ENCODE measurements at regions not wholly inside any gene's neighbourhood (a gene's known extent, or its start where the extent isn't known, plus 50 kb on each side); places are given as distances from the start of the nearest gene placed in this dataset.
"Not testable (repeated sequence)": the region's sequence is repeated elsewhere in the genome, so short reads cannot be mapped to it uniquely, and the experiment has no call there.

DNA sequence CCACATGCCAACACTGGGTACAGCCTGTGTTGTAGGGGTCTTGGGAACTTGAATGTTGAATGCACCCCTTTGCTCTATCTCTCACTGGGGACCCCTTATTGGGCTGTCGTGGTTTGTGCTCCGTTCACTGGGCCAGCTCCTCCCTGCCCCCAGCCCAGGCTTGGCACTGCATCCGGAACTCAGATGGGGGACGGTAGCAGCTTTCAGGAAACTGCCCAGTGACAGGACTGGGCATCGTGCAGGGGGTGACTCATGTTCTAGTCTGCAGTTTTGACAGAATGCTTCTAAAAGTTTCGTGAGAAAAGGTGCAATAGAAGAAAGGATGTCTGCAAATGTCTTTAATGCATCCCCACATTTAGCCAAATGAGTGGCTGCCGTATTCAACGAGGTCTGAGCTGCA, 162.0 kb downstream of the TRIM43 start:
- H3K4me1 ChIP-seq (ENCODE audit: control insufficient read depth in 5 of 5, insufficient read depth in 5 of 5, low read length in 5 of 5); H3K9me3 ChIP-seq (ENCODE audit: control insufficient read depth in 5 of 5, low read length in 5 of 5); H3K27ac ChIP-seq (ENCODE audit: low read depth, low read length); H3K36me3 ChIP-seq (ENCODE audit: control insufficient read depth in 5 of 5, insufficient read depth in 5 of 5, low read length in 5 of 5); H3K27me3 ChIP-seq (ENCODE audit: control insufficient read depth in 5 of 5, insufficient read depth in 4 of 5, low read length in 5 of 5); H3K9ac ChIP-seq (ENCODE audit: low read length in 5 of 5); H3K4me3 ChIP-seq (ENCODE audit: low read depth in 1 of 5, low read length in 5 of 5): not testable (repeated sequence)

DNA sequence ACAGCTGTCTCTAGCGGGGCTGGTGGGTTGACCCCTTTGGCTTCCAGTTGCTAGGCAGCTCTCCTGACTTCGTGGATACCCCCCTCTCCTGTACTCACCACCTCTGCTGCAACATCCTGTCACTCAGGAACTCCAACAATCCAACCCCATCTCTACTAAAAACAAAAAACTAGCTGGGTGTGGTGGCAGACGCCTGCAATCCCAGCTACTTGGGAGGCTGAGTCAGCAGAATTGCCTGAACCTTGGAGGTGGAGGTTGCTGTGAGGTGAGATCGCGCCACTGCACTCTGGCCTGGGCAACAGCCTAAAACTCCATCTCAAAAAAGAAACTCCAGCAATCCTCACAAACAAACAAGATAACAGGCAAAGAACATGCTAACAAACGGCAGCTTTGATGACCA, 162.4 kb downstream of the TRIM43 start:
- H3K27me3 ChIP-seq (ENCODE audit: control insufficient read depth in 5 of 5, insufficient read depth in 4 of 5, low read length in 5 of 5); H3K4me1 ChIP-seq (ENCODE audit: control insufficient read depth in 5 of 5, insufficient read depth in 5 of 5, low read length in 5 of 5); H3K4me3 ChIP-seq (ENCODE audit: low read depth in 1 of 5, low read length in 5 of 5); H3K9me3 ChIP-seq (ENCODE audit: control insufficient read depth in 5 of 5, low read length in 5 of 5); H3K27ac ChIP-seq (ENCODE audit: low read depth, low read length); H3K36me3 ChIP-seq (ENCODE audit: control insufficient read depth in 5 of 5, insufficient read depth in 5 of 5, low read length in 5 of 5); H3K9ac ChIP-seq (ENCODE audit: low read length in 5 of 5): not testable (repeated sequence)

DNA sequence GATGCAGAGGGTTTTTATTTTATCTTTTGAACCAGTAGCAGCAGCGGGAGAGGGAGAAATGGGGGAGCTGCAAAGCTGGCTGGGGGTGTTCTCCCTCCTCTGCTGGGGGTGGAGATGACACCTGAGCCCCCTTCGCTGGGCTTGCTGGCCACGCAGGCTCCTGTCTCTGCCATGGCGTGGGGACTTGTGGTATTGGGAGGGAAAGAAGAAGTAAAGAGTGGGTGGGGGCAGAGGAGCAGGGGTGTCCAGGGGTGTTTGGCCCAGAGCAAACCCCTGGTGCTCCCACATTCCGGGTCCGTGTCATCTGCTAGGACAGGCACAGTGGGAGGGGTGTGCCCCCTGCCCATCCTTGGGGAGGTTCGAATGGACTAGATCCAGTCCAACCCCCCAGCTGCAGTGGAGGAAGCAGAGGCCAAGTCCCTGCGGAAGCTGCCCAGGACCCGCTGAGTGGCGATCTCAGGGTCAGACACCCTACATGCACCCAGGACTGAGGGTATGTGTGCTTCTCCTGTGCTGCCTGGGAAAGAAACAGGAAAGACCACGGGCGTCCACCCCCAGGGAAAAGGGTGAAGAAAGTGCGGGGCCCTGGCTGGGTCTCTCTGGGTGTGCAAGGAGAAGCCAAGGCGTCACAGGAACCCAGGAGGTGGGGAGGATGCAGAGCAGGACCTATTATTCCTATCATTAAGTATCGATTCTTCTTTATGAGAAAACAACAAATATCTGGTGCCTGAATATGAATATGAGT, 163.2 kb downstream of the TRIM43 start:
- not testable (repeated sequence) for H3K36me3 ChIP-seq (ENCODE audit: control insufficient read depth in 5 of 5, insufficient read depth in 5 of 5, low read length in 5 of 5); H3K27me3 ChIP-seq (ENCODE audit: control insufficient read depth in 5 of 5, insufficient read depth in 4 of 5, low read length in 5 of 5); H3K4me1 ChIP-seq (ENCODE audit: control insufficient read depth in 5 of 5, insufficient read depth in 5 of 5, low read length in 5 of 5); H3K9ac ChIP-seq (ENCODE audit: low read length in 5 of 5); H3K27ac ChIP-seq (ENCODE audit: low read depth, low read length); H3K4me3 ChIP-seq (ENCODE audit: low read depth in 1 of 5, low read length in 5 of 5); H3K9me3 ChIP-seq (ENCODE audit: control insufficient read depth in 5 of 5, low read length in 5 of 5)

DNA sequence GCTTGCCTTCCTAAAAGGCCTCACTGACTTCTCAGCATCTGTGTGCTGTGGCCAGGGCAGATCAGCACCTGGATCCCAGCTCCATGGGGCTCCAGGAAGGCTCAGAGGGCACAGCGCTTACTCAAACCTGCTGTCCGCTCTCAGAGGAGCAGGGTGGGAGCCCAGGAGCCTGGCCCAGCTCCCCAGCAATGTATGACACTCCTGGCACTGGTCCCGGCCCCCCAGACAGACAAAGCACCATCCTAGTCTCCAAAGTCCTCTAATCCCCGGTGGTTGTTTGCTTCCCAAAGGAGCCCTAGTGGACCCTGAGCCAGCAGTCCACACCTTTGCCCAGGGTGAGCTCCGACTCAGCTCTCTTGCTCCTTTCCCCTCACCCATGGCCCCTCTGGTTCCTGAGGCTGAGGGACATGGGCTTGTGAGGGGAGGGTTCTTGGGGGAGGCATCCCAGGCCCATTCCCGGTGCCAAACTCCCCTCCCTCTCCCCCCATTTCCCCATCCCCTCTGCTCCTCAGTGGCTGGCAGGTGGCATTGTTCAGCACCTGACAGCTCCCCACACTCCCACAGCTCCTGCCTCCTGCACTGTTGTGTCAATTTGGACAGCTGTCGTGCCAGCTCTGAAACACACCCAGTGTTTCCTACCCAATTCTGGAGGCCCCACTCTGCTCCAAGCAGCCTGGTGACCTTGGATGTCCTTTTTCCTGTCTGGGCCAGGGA, 164.3 kb downstream of the TRIM43 start:
- not testable (repeated sequence) for H3K27ac ChIP-seq (ENCODE audit: low read depth, low read length); H3K9ac ChIP-seq (ENCODE audit: low read length in 5 of 5); H3K9me3 ChIP-seq (ENCODE audit: control insufficient read depth in 5 of 5, low read length in 5 of 5)

DNA sequence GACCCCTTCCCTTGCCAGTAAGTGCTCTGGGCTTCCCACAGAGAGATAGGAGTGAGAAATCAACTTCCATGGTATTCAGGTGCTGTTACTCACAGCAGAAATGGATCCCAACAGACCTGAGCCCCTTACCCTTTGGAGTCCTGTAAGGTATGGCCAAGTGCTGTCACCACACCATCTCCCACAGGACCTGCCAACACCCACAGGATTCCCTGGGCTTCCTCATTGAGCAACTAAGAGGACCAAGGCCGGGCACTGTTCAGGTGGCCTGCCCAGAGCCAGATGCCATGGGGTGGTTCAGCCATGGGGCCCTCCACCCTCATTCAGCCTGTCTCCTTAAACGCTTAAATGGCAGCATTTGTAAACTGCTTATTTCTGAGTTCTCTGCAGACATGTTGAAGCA, 166.2 kb downstream of the TRIM43 start:
- Histone ChIP-seq H3K4me3 (ENCODE audit: low read depth in 1 of 5, low read length in 5 of 5) (no peak overlapping the region), H3K36me3 (ENCODE audit: control insufficient read depth in 5 of 5, insufficient read depth in 5 of 5, low read length in 5 of 5) (no peaks in the 10 kb centered on the region), H3K9me3 (ENCODE audit: control insufficient read depth in 5 of 5, low read length in 5 of 5) (peaks cover 0 to 7% (median 0%) of the 10 kb centered on the region in 5 donors), H3K4me1 (ENCODE audit: control insufficient read depth in 5 of 5, insufficient read depth in 5 of 5, low read length in 5 of 5) (no peaks in the 10 kb centered on the region), H3K27me3 (ENCODE audit: control insufficient read depth in 5 of 5, insufficient read depth in 4 of 5, low read length in 5 of 5) (no peaks in the 10 kb centered on the region), H3K27ac (ENCODE audit: low read depth, low read length) (no peak overlapping the region), H3K9ac (ENCODE audit: low read length in 5 of 5) (no peak overlapping the region)

More for the DNA sequence above, 164.3 kb downstream of the TRIM43 start:
- not testable (repeated sequence) for H3K4me3 ChIP-seq (ENCODE audit: low read depth in 1 of 5, low read length in 5 of 5); H3K36me3 ChIP-seq (ENCODE audit: control insufficient read depth in 5 of 5, insufficient read depth in 5 of 5, low read length in 5 of 5); H3K27me3 ChIP-seq (ENCODE audit: control insufficient read depth in 5 of 5, insufficient read depth in 4 of 5, low read length in 5 of 5); H3K4me1 ChIP-seq (ENCODE audit: control insufficient read depth in 5 of 5, insufficient read depth in 5 of 5, low read length in 5 of 5)

DNA sequence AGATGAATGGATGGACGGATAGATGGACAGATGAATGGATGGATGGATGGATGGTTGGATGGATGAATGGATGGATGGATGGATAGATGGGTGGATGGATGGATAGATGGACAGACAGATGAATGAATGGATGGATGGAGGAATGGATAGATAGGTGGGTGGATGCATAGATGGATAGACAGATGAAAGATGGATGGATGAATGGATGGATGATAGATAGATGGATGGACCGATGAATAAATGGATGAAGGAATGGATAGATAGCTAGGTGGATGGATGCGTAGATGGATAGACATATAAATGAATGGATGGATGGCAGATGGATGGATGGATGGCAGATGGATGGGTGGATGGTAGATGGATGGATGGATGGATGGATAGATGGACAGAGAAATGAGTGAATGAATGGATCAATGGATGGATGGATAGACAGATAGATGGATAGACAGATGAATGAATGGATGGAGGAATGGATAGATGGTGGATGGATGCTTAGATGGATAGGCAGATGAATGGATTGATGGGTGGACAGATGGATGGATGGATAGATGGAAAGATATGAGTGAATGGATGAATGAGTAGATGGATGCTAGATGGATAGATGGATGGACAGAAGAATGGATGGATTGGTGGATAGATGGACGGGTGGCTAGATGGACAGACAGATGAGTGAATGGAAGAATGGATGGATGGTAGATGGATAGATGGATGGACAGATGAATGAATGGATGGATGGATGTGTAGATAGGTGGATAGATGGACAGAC, 167.9 kb downstream of the TRIM43 start:
- no peak overlapping the region for H3K27ac ChIP-seq (ENCODE audit: low read depth, low read length)
- no peak overlapping the region for H3K4me3 ChIP-seq (ENCODE audit: low read depth in 1 of 5, low read length in 5 of 5)
- H3K9ac ChIP-seq (ENCODE audit: low read length in 5 of 5) = no peak overlapping the region
- peaks cover 0 to 7% (median 0%) of the 10 kb centered on the region in 5 donors for H3K9me3 ChIP-seq (ENCODE audit: control insufficient read depth in 5 of 5, low read length in 5 of 5)
- H3K27me3 ChIP-seq (ENCODE audit: control insufficient read depth in 5 of 5, insufficient read depth in 4 of 5, low read length in 5 of 5) = no peaks in the 10 kb centered on the region
- H3K36me3 ChIP-seq (ENCODE audit: control insufficient read depth in 5 of 5, insufficient read depth in 5 of 5, low read length in 5 of 5) = no peaks in the 10 kb centered on the region
- no peaks in the 10 kb centered on the region for H3K4me1 ChIP-seq (ENCODE audit: control insufficient read depth in 5 of 5, insufficient read depth in 5 of 5, low read length in 5 of 5)

DNA sequence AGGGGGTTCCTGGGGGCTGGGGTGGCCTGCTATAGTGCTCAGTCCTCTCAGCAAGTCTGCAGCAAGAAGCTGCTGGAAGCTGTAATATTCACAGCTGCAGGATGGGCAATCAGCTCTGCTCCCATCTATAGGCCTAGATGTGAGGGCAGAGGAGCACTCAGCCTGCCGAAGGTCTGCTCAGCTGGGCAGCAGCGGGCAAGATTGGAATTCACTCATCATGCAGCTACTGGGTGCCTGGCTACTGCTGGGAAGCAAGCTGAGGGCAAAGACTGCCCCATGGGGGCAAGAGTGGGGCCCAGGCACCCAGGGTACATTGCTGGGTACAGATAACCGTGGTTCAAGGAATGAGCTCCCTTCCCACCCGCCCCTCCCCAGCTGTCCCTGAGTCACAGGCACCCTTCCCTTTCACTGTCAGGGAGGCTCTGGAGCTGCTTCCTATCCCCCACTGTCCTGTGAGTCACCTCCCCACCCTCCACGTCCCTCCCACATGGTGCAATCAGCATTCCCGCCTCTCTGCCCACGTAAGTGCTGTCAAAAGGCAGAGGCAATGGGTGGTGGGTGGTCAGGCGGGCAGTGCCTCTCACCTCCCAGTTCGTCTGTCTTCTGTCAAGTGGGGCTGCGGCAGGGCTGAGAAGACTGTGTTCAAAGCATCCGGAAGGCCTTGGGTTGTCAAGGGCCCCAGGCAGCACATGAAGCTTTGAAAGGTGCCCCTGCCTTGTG, 169.2 kb downstream of the TRIM43 start:
- H3K36me3 ChIP-seq (ENCODE audit: control insufficient read depth in 5 of 5, insufficient read depth in 5 of 5, low read length in 5 of 5) = no peaks in the 10 kb centered on the region
- H3K27ac ChIP-seq (ENCODE audit: low read depth, low read length) = no peak overlapping the region
- no peak overlapping the region for H3K9ac ChIP-seq (ENCODE audit: low read length in 5 of 5)
- H3K9me3 ChIP-seq (ENCODE audit: control insufficient read depth in 5 of 5, low read length in 5 of 5) = peaks cover 0 to 7% (median 0%) of the 10 kb centered on the region in 5 donors
- H3K4me3 ChIP-seq (ENCODE audit: low read depth in 1 of 5, low read length in 5 of 5) = no peak overlapping the region
- H3K4me1 ChIP-seq (ENCODE audit: control insufficient read depth in 5 of 5, insufficient read depth in 5 of 5, low read length in 5 of 5) = no peaks in the 10 kb centered on the region
- no peaks in the 10 kb centered on the region for H3K27me3 ChIP-seq (ENCODE audit: control insufficient read depth in 5 of 5, insufficient read depth in 4 of 5, low read length in 5 of 5)

DNA sequence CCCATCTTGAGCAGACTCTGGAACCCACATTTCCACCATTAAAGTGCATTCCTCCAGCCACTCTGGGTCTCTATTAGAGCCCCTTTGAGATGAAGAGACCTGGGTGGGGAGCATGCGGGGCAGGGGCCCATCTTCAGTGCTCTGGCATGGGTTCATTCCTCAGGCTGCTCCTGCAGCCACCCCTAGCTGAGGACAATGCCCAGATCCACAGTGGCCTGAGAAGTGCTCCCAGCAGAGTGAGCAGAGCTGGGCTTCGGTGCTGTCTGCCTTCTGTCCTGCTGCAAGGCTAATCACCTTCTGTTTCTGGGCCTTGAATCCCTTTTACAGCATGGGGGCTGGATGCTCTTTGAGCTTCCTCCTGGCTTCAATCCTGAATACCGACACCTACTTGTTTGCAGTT, 169.8 kb downstream of the TRIM43 start:
- H3K27ac ChIP-seq (ENCODE audit: low read depth, low read length) = no peak overlapping the region
- H3K4me1 ChIP-seq (ENCODE audit: control insufficient read depth in 5 of 5, insufficient read depth in 5 of 5, low read length in 5 of 5) = no peaks in the 10 kb centered on the region
- no peak overlapping the region for H3K4me3 ChIP-seq (ENCODE audit: low read depth in 1 of 5, low read length in 5 of 5)
- H3K27me3 ChIP-seq (ENCODE audit: control insufficient read depth in 5 of 5, insufficient read depth in 4 of 5, low read length in 5 of 5) = no peaks in the 10 kb centered on the region
- no peaks in the 10 kb centered on the region for H3K36me3 ChIP-seq (ENCODE audit: control insufficient read depth in 5 of 5, insufficient read depth in 5 of 5, low read length in 5 of 5)
- no peak overlapping the region for H3K9ac ChIP-seq (ENCODE audit: low read length in 5 of 5)
- peaks cover 0 to 7% (median 0%) of the 10 kb centered on the region in 5 donors for H3K9me3 ChIP-seq (ENCODE audit: control insufficient read depth in 5 of 5, low read length in 5 of 5)

DNA sequence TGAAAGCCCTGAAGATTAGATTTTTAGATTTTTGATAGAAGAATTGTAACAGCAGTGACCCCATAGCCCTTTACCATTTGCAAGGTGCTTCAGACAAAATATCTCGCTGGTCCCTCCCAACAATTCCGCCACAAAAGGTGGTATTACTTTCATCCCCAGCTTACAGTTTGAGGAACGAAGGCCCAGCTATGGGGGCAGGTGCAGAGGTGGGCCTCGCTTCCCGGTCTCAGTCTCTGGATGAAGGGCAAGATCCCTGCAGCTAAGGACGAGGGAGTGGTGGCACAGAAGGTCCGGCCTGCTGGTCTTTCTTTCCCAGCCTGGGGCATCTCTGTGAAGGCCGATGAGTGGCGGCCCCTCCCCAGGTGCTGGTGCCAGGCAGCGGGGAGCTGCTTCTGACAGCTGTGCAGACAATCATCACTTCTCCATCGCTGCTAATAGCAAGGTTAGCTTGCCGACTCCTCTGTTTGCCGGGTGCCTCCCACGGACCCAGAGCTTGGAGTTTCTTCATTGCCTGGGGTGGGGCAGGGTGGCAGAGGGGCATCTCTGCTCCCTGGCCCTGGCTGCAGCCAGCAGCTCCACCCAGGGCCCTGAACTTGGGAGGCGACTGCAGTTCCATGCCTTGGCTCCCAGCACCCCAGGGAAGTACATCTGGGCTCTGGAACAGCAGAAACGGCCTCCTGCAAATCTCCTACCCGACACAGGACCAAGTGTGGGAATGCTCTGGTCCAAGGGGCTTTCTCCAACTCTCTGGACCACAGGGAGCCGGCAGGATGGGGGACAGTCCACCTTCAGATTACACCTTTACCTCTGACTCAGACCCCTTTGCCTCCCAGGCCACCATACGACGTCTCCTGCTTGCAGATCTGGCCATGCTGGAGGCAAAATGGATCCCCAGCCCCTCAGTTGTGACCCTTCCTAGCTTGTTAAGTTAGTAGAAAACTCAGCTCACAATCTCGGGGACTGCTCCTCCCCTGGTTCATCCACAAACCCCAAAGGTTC, 170.5 kb downstream of the TRIM43 start:
- not testable (repeated sequence) for H3K36me3 ChIP-seq (ENCODE audit: control insufficient read depth in 5 of 5, insufficient read depth in 5 of 5, low read length in 5 of 5); H3K4me3 ChIP-seq (ENCODE audit: low read depth in 1 of 5, low read length in 5 of 5); H3K9me3 ChIP-seq (ENCODE audit: control insufficient read depth in 5 of 5, low read length in 5 of 5); H3K9ac ChIP-seq (ENCODE audit: low read length in 5 of 5); H3K27ac ChIP-seq (ENCODE audit: low read depth, low read length); H3K27me3 ChIP-seq (ENCODE audit: control insufficient read depth in 5 of 5, insufficient read depth in 4 of 5, low read length in 5 of 5); H3K4me1 ChIP-seq (ENCODE audit: control insufficient read depth in 5 of 5, insufficient read depth in 5 of 5, low read length in 5 of 5)

All from subcutaneous abdominal adipose tissue (tissue), 5 donors.